ENCODE measurements at regions not wholly inside any gene's neighbourhood (a gene's known extent, or its start where the extent isn't known, plus 50 kb on each side); places are given as distances from the start of the nearest gene placed in this dataset.

- Mint-ChIP-seq H3K4me1 (no peaks in the 10 kb centered on the region), H3K4me3 (no peak overlapping the region), H3K27ac (no peak overlapping the region), H3K27me3 (peaks cover 13% of the 10 kb centered on the region), H3K9me3 (no peaks in the 10 kb centered on the region)
- ATAC-seq (no peak), DNase-seq (no peak)
Observed at GRCh38 chr5:135643881-135644766, 65.3 kb upstream of the CXCL14 start.

GRCh38 chr5:135642934-135643333 lies 64.1 kb upstream of the CXCL14 start:
- Mint-ChIP-seq H3K27me3 (peaks cover 16% of the 10 kb centered on the region), H3K27ac (no peak overlapping the region), H3K4me3 (no peak overlapping the region), H3K9me3 (no peaks in the 10 kb centered on the region), H3K4me1 (no peaks in the 10 kb centered on the region)
- no peak for DNase-seq
- ATAC-seq, result no peak

- ATAC-seq (no peak), DNase-seq (no peak)
- H3K27ac Mint-ChIP-seq, result no peak overlapping the region
- peaks cover 17% of the 10 kb centered on the region for H3K27me3 Mint-ChIP-seq
- H3K4me3 Mint-ChIP-seq, result no peak overlapping the region
- H3K4me1 Mint-ChIP-seq, result no peaks in the 10 kb centered on the region
- H3K9me3 Mint-ChIP-seq, result no peaks in the 10 kb centered on the region
Observed at GRCh38 chr5:135642488-135642870, 63.7 kb upstream of the CXCL14 start.

GRCh38 chr5:135641734-135642487 lies 63.1 kb upstream of the CXCL14 start:
- no peak for DNase-seq
- Mint-ChIP-seq H3K27ac (no peak overlapping the region), H3K9me3 (no peaks in the 10 kb centered on the region), H3K4me1 (no peaks in the 10 kb centered on the region), H3K27me3 (peaks cover 23% of the 10 kb centered on the region), H3K4me3 (no peak overlapping the region)
- no peak for ATAC-seq

- Mint-ChIP-seq H3K4me3 (no peak overlapping the region), H3K27me3 (peaks cover 29% of the 10 kb centered on the region)
- ATAC-seq, result no peak
Observed at GRCh38 chr5:135641319-135641718, 62.5 kb upstream of the CXCL14 start.

GRCh38 chr5:135635451-135635850 lies 56.7 kb upstream of the CXCL14 start:
- H3K27me3 Mint-ChIP-seq, result peaks cover 41% of the 10 kb centered on the region
- ATAC-seq, result no peak
- DNase-seq, result no peak
- H3K4me3 Mint-ChIP-seq, result no peak overlapping the region
- no peaks in the 10 kb centered on the region for H3K4me1 Mint-ChIP-seq
- H3K9me3 Mint-ChIP-seq, result no peaks in the 10 kb centered on the region
- no peak overlapping the region for H3K27ac Mint-ChIP-seq

More at GRCh38 chr5:135641319-135641718, 62.5 kb upstream of the CXCL14 start:
- no peaks in the 10 kb centered on the region for H3K4me1 Mint-ChIP-seq
- no peaks in the 10 kb centered on the region for H3K9me3 Mint-ChIP-seq
- no peak overlapping the region for H3K27ac Mint-ChIP-seq
- DNase-seq, result no peak

- Mint-ChIP-seq H3K27ac (no peak overlapping the region), H3K4me1 (no peaks in the 10 kb centered on the region), H3K9me3 (no peaks in the 10 kb centered on the region), H3K27me3 (peaks cover 47% of the 10 kb centered on the region), H3K4me3 (no peak overlapping the region)
- DNase-seq (no peak), ATAC-seq (no peak)
Observed at GRCh38 chr5:135632798-135633197, 54.0 kb upstream of the CXCL14 start.

GRCh38 chr5:135631391-135631790 lies 52.6 kb upstream of the CXCL14 start:
- Mint-ChIP-seq H3K4me1 (no peaks in the 10 kb centered on the region), H3K27ac (peak overlapping the region in 1 of 2 donors; percentile 54), H3K27me3 (peaks cover 35% of the 10 kb centered on the region), H3K9me3 (no peaks in the 10 kb centered on the region), H3K4me3 (no peak overlapping the region)
- DNase-seq, result no peak
- ATAC-seq, result no peak

GRCh38 chr5:135629666-135630065 lies 50.9 kb upstream of the CXCL14 start:
- H3K9me3 Mint-ChIP-seq, result no peaks in the 10 kb centered on the region
- H3K27me3 Mint-ChIP-seq, result peaks cover 34% of the 10 kb centered on the region
- DNase-seq (no peak), ATAC-seq (no peak)
- H3K4me3 Mint-ChIP-seq, result no peak overlapping the region
- no peaks in the 10 kb centered on the region for H3K4me1 Mint-ChIP-seq
- H3K27ac Mint-ChIP-seq, result no peak overlapping the region

GRCh38 chr5:135628771-135629563 lies 50.2 kb upstream of the CXCL14 start:
- no peaks in the 10 kb centered on the region for H3K4me1 Mint-ChIP-seq
- no peak for ATAC-seq
- no peak overlapping the region for H3K27ac Mint-ChIP-seq
- H3K4me3 Mint-ChIP-seq, result no peak overlapping the region
- H3K27me3 Mint-ChIP-seq, result peaks cover 34% of the 10 kb centered on the region
- H3K9me3 Mint-ChIP-seq, result no peaks in the 10 kb centered on the region
- DNase-seq, result no peak
